Retina (tissue), 1 donor: ENCODE measurements at regions not wholly inside any gene's neighbourhood (a gene's known extent, or its start where the extent isn't known, plus 50 kb on each side); places are given as distances from the start of the nearest gene placed in this dataset.

Experiments
- DNase-seq: peaks from one replicate; pipeline ENCODE4 v3.0.0-alpha.2; 2016

GRCh38 chr5:147963948-147964693 lies 57.8 kb upstream of the C5orf46 start:
- DNase-seq, result peak; percentile 15

- DNase-seq, result no peak
Measured at GRCh38 chr5:147963436-147963835, 57.1 kb upstream of the C5orf46 start.

- DNase-seq, result no peak
Measured at GRCh38 chr5:147961208-147961749, 54.9 kb upstream of the C5orf46 start.

- DNase-seq, result no peak
Measured at GRCh38 chr5:147957901-147958300, 51.6 kb upstream of the C5orf46 start.

GRCh38 chr5:147956842-147957223 lies 50.5 kb upstream of the C5orf46 start:
- DNase-seq, result no peak

- no peak for DNase-seq
Measured at GRCh38 chr5:147956064-147956841, 49.9 kb upstream of the C5orf46 start.
